Left lung (tissue), 4 donors: ENCODE measurements at regions not wholly inside any gene's neighbourhood (a gene's known extent, or its start where the extent isn't known, plus 50 kb on each side); places are given as distances from the start of the nearest gene placed in this dataset.
"Not testable (repeated sequence)": the region's sequence is repeated elsewhere in the genome, so short reads cannot be mapped to it uniquely, and the experiment has no call there.

Experiments
- ATAC-seq: fragments of 200-7000 bp; cut with Tn5 transposase; one replicate; pipeline ENCODE4 v1.9.1; 2020; ENCODE audit warnings: moderate library complexity
- DNase-seq, 4 donors: peaks; one replicate each; pipeline ENCODE4 v3.0.0-alpha.2; 2013 to 2020
- H3K27ac ChIP-seq, 2 donors: fragments of 200-600 bp; sonication (generic) in 1 of 2; one replicate each; pipeline versions ENCODE4 v1.5.0 to v1.8.0; 2020 to 2021
- H3K27me3 ChIP-seq, 2 donors: fragments of 200-600 bp; sonication (generic) in 1 of 2; one replicate each; pipeline versions ENCODE4 v1.5.0 to v1.8.0; 2020 to 2021
- H3K36me3 ChIP-seq, 2 donors: fragments of 200-600 bp; sonication (generic) in 1 of 2; one replicate each; pipeline versions ENCODE4 v1.5.0 to v1.8.0; 2020 to 2021
- H3K4me1 ChIP-seq, 2 donors: fragments of 200-600 bp; one replicate each; pipeline ENCODE4 v1.8.0; 2021
- H3K4me3 ChIP-seq, 2 donors: fragments of 200-600 bp; sonication (generic) in 1 of 2; one replicate each; pipeline versions ENCODE4 v1.5.0 to v1.8.0; 2020 to 2021; ENCODE audit warnings: mild to moderate bottlenecking in 1 of 2
- H3K9me3 ChIP-seq, 2 donors: fragments of 200-600 bp; sonication (generic) in 1 of 2; one replicate each; pipeline versions ENCODE4 v1.5.0 to v1.8.0; 2020 to 2021
- CTCF ChIP-seq, 2 donors: fragments of 200-600 bp; sonication (generic) in 1 of 2; IDR thresholded peaks; one replicate each; pipeline versions ENCODE4 v1.5.0 to v1.8.0; 2021; ENCODE audit warnings: antibody characterized with exemption in 2 of 2
- intact Hi-C, 2 donors: fragments of 100-400 bp; cut with DNase I; formaldehyde crosslinking; loops; one replicate each; pipeline versions ENCODE4 v1.11.2 to v1.14.2; 2022
- donor health status: DM: no; HTN: yes; CAD: no.
- donor health status: DM: no; HTN: no; CAD: no.

- no peak for DNase-seq
- intact Hi-C loops = no loop called here
- no peaks in the 10 kb centered on the region for H3K36me3 ChIP-seq
Measured at GRCh38 chr13:89457977-89458376, 1786.8 kb downstream of the SLITRK5 start.

DNA sequence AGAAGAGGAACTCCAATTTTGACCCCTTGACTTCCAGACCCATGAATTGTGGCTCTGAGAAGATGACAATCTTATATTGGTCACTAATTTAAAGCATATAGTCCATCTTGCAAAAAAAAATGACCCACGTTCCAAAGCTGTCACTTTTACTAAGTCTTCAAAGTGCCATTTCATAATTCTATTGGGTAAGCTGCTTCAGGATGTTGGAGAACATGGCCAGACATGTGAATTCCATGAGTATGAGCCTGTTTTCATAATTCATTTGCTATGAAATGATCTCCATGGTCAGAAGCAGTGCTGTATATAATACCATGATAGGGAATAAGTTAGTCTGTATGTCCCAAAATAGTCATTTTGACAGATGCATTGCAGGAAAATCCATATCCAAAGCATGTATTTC is 1787.3 kb downstream of the SLITRK5 start:
- no peaks in the 10 kb centered on the region for H3K27me3 ChIP-seq
- no peak overlapping the region for H3K27ac ChIP-seq
- no peak for TF ChIP-seq CTCF (IDR thresholded peaks at IDR 0.05)
- no peak overlapping the region for H3K4me3 ChIP-seq
- H3K4me1 ChIP-seq = no peaks in the 10 kb centered on the region
- intact Hi-C loops = no loop called here
- H3K36me3 ChIP-seq = no peaks in the 10 kb centered on the region
- no peaks in the 10 kb centered on the region for H3K9me3 ChIP-seq
- DNase-seq (no peak), ATAC-seq (no peak)

More at GRCh38 chr13:89457977-89458376, 1786.8 kb downstream of the SLITRK5 start:
- Histone ChIP-seq H3K27ac (no peak overlapping the region), H3K4me1 (no peaks in the 10 kb centered on the region), H3K27me3 (no peaks in the 10 kb centered on the region), H3K4me3 (no peak overlapping the region), H3K9me3 (no peaks in the 10 kb centered on the region)
- peak; percentile 40 for ATAC-seq
- TF ChIP-seq CTCF (IDR thresholded peaks at IDR 0.05) = no peak

DNA sequence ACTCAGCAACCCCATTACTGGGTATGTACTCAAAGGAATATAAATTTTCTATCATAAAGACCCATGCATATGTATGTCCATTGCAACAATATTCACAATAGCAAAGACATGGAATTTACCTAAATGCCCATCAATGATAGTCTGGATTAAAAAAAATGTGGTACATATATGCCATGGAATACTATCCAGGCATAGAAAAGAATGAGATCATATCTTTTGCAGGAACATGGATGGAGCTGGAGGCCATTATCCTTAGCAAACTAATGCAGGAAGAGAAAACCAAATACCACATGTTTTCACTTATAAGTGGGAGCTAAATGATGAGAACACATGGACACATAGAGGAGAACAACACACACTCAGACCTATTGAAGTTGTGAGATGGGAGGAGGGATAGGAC is 1789.7 kb downstream of the SLITRK5 start:
- H3K27me3 ChIP-seq, ATAC-seq, H3K27ac ChIP-seq, H3K36me3 ChIP-seq, intact Hi-C loops, H3K4me1 ChIP-seq, DNase-seq, H3K4me3 ChIP-seq, H3K9me3 ChIP-seq: not testable (repeated sequence)

DNA sequence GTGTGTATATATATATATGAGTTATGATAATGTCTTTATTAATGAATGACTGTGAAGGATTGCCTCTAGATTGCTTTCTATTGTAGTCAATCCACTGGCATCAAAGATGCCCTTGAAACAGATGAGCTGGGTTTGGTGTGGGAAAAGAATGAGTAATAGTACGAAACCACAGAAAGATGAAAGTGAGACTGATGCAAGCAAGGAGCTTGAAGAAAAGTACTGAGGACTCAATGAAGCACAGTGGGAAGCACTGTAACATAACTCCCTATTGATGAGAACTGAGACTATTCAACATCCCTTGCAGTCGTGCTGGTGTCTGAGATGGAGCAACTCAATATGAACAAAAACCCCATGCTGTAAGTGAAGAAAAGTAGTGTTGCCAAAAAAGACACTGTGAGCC is 1794.2 kb downstream of the SLITRK5 start:
- Histone ChIP-seq H3K27me3 (no peaks in the 10 kb centered on the region), H3K4me3 (no peak overlapping the region), H3K4me1 (no peaks in the 10 kb centered on the region), H3K27ac (no peak overlapping the region), H3K36me3 (no peaks in the 10 kb centered on the region), H3K9me3 (no peaks in the 10 kb centered on the region)
- intact Hi-C loops = no loop called here
- DNase-seq = no peak
- no peak for ATAC-seq
- no peak for TF ChIP-seq CTCF (IDR thresholded peaks at IDR 0.05)

GRCh38 chr13:89468081-89468480 is 1796.9 kb downstream of the SLITRK5 start:
- DNase-seq (no peak), ATAC-seq (no peak)
- Histone ChIP-seq H3K27me3 (no peaks in the 10 kb centered on the region), H3K36me3 (no peaks in the 10 kb centered on the region), H3K4me3 (no peak overlapping the region), H3K9me3 (peaks cover 0 to 6% of the 10 kb centered on the region in 2 donors), H3K27ac (no peak overlapping the region), H3K4me1 (no peaks in the 10 kb centered on the region)
- no peak for TF ChIP-seq CTCF (IDR thresholded peaks at IDR 0.05)
- intact Hi-C loops = no loop called here

DNA sequence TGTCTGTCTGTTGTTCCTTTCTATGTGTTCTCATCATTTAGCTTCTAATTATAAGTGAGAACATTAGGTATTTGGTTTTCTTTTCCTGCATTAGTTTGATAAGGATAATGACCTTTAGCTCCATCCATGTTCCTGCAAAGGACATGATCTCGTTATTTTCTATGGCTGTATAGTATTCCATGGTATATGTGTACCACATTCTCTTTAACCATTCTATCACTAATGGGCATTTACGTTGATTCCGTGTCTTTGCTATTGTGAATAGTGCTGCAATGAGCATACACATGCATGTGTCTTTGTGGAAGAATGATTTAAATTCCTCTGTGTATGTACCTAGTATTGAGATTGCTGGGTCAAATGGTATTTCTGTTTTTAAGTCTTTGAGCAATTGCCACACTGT is 1799.7 kb downstream of the SLITRK5 start:
- Histone ChIP-seq H3K9me3 (peaks cover 0 to 28% of the 10 kb centered on the region in 2 donors), H3K4me3 (no peak overlapping the region), H3K27me3 (no peaks in the 10 kb centered on the region), H3K4me1 (no peaks in the 10 kb centered on the region), H3K27ac (no peak overlapping the region), H3K36me3 (no peaks in the 10 kb centered on the region)
- DNase-seq (no peak), ATAC-seq (no peak)
- TF ChIP-seq CTCF (IDR thresholded peaks at IDR 0.05) = no peak
- intact Hi-C loops = no loop called here
